HEK293T (cell line): ENCODE measurements at regions not wholly inside any gene's neighbourhood (a gene's known extent, or its start where the extent isn't known, plus 50 kb on each side); places are given as distances from the start of the nearest gene placed in this dataset.

Experiments used
- FOXK2 ChIP-seq: fragments of 450-650 bp; IDR thresholded peaks from 2 replicates; pipeline ENCODE4 v1.6.1; 2016; ENCODE audit warnings: mild to moderate bottlenecking
- HDGF ChIP-seq: fragments of 450-650 bp; IDR thresholded peaks from 2 replicates; pipeline ENCODE4 v1.6.1; 2017; ENCODE audit warnings: antibody characterized with exemption, borderline replicate concordance

GRCh38 chr4:124937993-124938392 lies 225.5 kb upstream of the ANKRD50 start:
- TF ChIP-seq FOXK2 (no peak), HDGF (no peak)
